Femur (tissue), 1 donor: ENCODE measurements at regions not wholly inside any gene's neighbourhood (a gene's known extent, or its start where the extent isn't known, plus 50 kb on each side); places are given as distances from the start of the nearest gene placed in this dataset.
A peak's percentile ranks its signal among the peaks of the same experiment; 100 is the strongest.
"Not testable (repeated sequence)": the region's sequence is repeated elsewhere in the genome, so short reads cannot be mapped to it uniquely, and the experiment has no call there.

Experiments used
- DNase-seq: peaks from one replicate; pipeline ENCODE4 v3.0.0-alpha.2; 2017

- DNase-seq = no peak
Measured at GRCh38 chr4:179048839-179049453, 1606.7 kb upstream of the AGA start.

- DNase-seq = no peak
Measured at GRCh38 chr4:179051206-179051605, 1609.0 kb upstream of the AGA start.

GRCh38 chr4:179059396-179059795 lies 1617.2 kb upstream of the AGA start:
- no peak for DNase-seq

GRCh38 chr4:179066254-179066653 lies 1624.0 kb upstream of the AGA start:
- not testable (repeated sequence) for DNase-seq

- DNase-seq = no peak
Measured at GRCh38 chr4:179071131-179071530, 1628.9 kb upstream of the AGA start.

GRCh38 chr4:179076865-179077264 lies 1634.6 kb upstream of the AGA start:
- no peak for DNase-seq

- DNase-seq = peak; percentile 24
Measured at GRCh38 chr4:179095585-179096221, 1653.5 kb upstream of the AGA start.

GRCh38 chr4:179097741-179098140 lies 1655.5 kb upstream of the AGA start:
- DNase-seq = no peak

- no peak for DNase-seq
Measured at GRCh38 chr4:179110356-179110755, 1668.1 kb upstream of the AGA start.

GRCh38 chr4:179110816-179111215 lies 1668.6 kb upstream of the AGA start:
- DNase-seq = no peak

GRCh38 chr4:179112441-179113170 lies 1670.4 kb upstream of the AGA start:
- DNase-seq = no peak

- DNase-seq = no peak
Measured at GRCh38 chr4:179114615-179115014, 1672.4 kb upstream of the AGA start.

- no peak for DNase-seq
Measured at GRCh38 chr4:179116011-179116410, 1673.8 kb upstream of the AGA start.

- no peak for DNase-seq
Measured at GRCh38 chr4:179116581-179116980, 1674.3 kb upstream of the AGA start.

- DNase-seq = no peak
Measured at GRCh38 chr4:179123084-179123483, 1680.8 kb upstream of the AGA start.

- no peak for DNase-seq
Measured at GRCh38 chr4:179124419-179124818, 1682.2 kb upstream of the AGA start.

GRCh38 chr4:179124957-179125356 lies 1682.7 kb upstream of the AGA start:
- no peak for DNase-seq

- no peak for DNase-seq
Measured at GRCh38 chr4:179125870-179126269, 1683.6 kb upstream of the AGA start.

GRCh38 chr4:179128299-179128698 lies 1686.1 kb upstream of the AGA start:
- DNase-seq = no peak

- no peak for DNase-seq
Measured at GRCh38 chr4:179130122-179130714, 1688.0 kb upstream of the AGA start.

- DNase-seq = no peak
Measured at GRCh38 chr4:179145746-179146525, 1703.7 kb upstream of the AGA start.

GRCh38 chr4:179151770-179152169 lies 1709.5 kb upstream of the AGA start:
- no peak for DNase-seq

- no peak for DNase-seq
Measured at GRCh38 chr4:179163147-179163546, 1720.9 kb upstream of the AGA start.
